SKM-1 treated with dmso at 0.1 percent for 144 hours (cell line): ENCODE measurements at regions not wholly inside any gene's neighbourhood (a gene's known extent, or its start where the extent isn't known, plus 50 kb on each side); places are given as distances from the start of the nearest gene placed in this dataset.

Source experiments
- DNase-seq: peaks from one replicate; lab custom pipeline; 2025; ENCODE audit not compliant: unreplicated experiment; lab: John Stamatoyannopoulos, UW

DNA sequence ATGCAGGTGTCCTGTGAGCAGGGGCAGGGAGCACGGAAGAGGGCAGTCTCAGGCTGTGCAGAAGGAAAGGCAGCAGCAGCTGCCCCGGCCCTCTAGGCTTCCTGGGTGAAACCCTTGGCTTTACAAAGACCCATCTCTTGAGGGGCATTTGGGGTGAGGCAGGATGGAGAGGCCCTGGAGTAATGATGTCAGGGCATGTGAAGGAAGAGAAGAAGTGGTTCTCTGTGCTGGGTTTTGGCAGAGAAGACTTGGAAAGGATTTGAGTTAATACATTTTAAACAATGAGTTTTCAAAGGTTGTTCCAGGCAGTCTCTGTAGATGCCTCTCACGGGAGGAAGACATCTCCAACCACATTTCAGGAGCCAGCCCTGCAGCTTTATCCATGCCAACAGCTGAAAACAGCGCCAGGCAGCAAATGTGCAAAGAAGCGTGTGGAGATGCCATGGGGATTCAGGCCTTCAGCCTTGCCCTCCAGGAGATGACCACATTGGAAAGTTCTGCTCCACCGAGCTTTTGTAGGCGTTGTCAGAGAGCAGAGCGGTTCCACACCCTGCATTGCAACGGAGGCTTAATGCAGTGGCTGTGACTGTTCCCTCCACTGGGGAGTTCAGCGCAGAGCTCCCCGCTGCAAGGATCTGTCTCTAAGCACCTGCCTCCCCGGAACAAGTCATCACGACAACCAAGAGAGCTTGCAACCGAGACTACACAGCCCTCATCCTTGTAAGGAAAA, 322.8 kb downstream of the UQCRFS1 start:
- DNase-seq: no peak

DNA sequence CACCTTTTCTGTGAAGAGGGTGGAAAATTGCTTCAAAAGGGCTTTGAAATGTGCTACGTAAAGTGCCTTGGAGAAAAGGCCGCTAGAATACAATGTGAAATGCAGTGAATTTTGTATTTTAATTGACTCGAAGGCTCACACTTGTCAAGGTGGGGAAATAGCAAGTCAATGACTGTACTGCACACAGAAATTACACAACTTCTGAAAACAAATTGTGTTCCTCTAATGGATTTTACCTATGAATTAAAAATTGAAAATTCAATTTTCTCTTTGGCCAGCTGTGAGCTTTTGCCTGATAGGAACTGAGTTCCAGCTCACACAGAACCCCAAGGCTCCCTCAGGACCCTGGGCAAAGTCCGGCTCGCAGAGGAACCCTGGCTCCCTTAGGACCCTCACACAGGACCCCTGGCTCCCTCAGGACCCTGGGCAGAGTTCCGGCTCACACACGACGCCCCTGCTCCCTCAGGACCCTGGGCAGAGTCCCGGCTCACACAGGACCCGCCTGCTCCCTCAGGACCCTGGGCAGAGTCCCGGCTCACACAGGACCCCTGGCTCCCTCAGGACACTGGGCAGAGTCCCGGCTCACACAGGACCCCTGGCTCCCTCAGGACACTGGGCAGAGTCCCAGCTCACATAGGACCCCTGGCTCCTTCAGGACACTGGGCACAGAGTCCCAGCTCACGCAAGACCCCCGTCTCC, 324.9 kb downstream of the UQCRFS1 start:
- no peak for DNase-seq

DNA sequence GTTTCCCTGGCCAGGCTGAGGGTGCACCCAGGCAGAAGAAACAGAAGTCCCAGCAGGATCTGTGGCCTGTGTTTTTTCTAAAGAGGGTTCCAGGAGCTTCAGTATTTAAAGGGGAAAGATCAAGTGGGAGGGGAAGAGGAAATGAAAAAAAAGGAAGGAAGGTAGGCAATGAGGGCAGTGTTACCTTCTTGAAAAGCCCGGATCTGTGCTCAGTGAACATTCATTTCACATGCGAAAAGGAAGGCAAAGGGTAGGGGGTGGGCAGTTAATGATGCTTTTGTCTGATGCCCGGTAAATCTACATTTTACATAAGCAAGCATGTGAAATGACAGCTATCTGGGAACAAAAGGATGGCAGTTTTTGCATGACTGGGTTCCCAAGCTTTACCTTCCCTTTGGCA, 326.2 kb downstream of the UQCRFS1 start:
- DNase-seq: no peak

DNA sequence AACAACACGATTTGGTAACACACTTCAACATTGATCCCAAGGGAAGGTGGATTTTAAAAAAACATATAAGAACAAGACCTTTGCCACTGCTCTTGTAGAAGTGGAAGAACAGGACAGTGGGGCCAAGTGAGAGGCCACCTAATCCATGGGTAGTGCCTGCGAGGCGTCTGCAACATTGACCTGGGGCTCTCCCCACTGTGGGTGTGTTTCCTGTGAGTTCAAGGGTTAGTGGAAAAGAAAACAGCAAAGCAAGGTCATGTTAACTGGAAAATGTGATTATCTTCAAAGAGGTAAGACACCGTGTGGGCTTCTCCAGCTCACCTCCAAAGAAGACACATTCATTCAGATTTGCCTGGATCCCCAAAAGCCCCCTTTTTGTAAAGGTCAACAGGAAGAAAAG, 327.0 kb downstream of the UQCRFS1 start:
- no peak for DNase-seq

- DNase-seq: no peak
Measured at GRCh38 chr19:28884786-28885476, 328.0 kb downstream of the UQCRFS1 start.

GRCh38 chr19:28883241-28883693, 329.7 kb downstream of the UQCRFS1 start:
- DNase-seq: no peak

DNA sequence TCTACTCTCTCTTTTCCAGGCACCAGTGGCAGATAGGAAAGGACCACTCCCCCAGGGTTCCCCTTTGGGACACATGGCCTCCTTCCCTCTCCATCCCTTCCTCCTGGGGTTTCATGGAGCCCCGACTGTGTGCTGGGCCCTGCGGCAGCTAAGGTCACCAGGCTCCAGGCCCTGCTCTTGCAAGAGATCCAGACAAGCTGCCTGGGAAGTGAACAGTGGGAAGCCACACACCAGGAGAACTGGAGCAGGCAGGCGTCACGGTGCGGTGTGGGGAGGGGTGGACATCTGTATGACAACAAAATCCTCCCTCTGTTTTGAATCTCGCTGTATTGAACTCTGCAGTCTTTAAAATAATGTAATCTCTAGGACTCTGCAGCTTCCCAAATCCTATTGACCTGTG, 330.1 kb downstream of the UQCRFS1 start:
- DNase-seq: no peak

- peak; percentile 85 for DNase-seq
Measured at GRCh38 chr19:28881616-28882015, 331.3 kb downstream of the UQCRFS1 start.

GRCh38 chr19:28880735-28881401, 332.1 kb downstream of the UQCRFS1 start:
- DNase-seq: no peak

GRCh38 chr19:28878862-28879566, 333.9 kb downstream of the UQCRFS1 start:
- DNase-seq: peak; percentile 61

GRCh38 chr19:28876609-28877123, 336.3 kb downstream of the UQCRFS1 start:
- DNase-seq: no peak

DNA sequence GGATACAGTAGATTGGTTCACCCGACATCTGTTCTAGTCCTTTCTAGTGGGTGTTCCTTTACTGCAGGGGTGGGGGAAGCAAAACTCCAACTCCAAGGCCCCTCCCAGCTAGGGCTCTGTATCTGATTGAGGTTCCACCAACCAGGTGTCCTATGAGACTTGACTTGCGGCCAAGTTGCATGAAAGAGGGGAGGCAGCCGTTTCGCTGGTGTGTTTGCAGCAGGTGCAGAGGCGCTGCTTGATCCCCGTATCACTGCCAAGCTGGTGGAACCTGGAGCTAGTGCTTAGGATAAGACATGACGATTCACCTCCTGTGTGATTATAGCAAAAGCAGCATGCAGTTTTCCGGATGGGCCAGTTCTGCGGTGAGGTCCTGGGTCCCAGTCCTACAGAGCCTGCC, 338.2 kb downstream of the UQCRFS1 start:
- DNase-seq: no peak

- no peak for DNase-seq
Measured at GRCh38 chr19:28873301-28873700, 339.6 kb downstream of the UQCRFS1 start.

- DNase-seq: no peak
Measured at GRCh38 chr19:28871099-28871725, 341.7 kb downstream of the UQCRFS1 start.

GRCh38 chr19:28869459-28869858, 343.5 kb downstream of the UQCRFS1 start:
- no peak for DNase-seq

- no peak for DNase-seq
Measured at GRCh38 chr19:28868836-28869235, 344.1 kb downstream of the UQCRFS1 start.

GRCh38 chr19:28867978-28868377, 345.0 kb downstream of the UQCRFS1 start:
- DNase-seq: no peak

GRCh38 chr19:28864577-28865042, 348.3 kb downstream of the UQCRFS1 start:
- no peak for DNase-seq

- DNase-seq: no peak
Measured at GRCh38 chr19:28864024-28864503, 348.9 kb downstream of the UQCRFS1 start.

GRCh38 chr19:28862238-28862637, 350.7 kb downstream of the UQCRFS1 start:
- no peak for DNase-seq
